ENCODE measurements at regions not wholly inside any gene's neighbourhood (a gene's known extent, or its start where the extent isn't known, plus 50 kb on each side); places are given as distances from the start of the nearest gene placed in this dataset.

- Histone ChIP-seq H3K27ac (peak overlapping the region in 1 of 2 donors; percentile 21), H3K4me1 (no peaks in the 10 kb centered on the region), H3K4me3 (no peak overlapping the region), H3K36me3 (no peaks in the 10 kb centered on the region), H3K9me3 (no peaks in the 10 kb centered on the region), H3K27me3 (no peaks in the 10 kb centered on the region)
- intact Hi-C loops (cut with DNase I; ENCODE audit: low total_unique reads), result no loop called here
- no peak for DNase-seq
- TF ChIP-seq CTCF (IDR thresholded peaks at IDR 0.05) (no peak), POLR2A (IDR thresholded peaks at IDR 0.05) (no peak)
These were observed 715.5 kb downstream of the NCAM2 start for GRCh38 chr21:21713651-21714180.

GRCh38 chr21:21714426-21714825 is 716.2 kb downstream of the NCAM2 start:
- Histone ChIP-seq H3K9me3 (no peaks in the 10 kb centered on the region), H3K27ac (no peak overlapping the region), H3K4me1 (no peaks in the 10 kb centered on the region), H3K36me3 (no peaks in the 10 kb centered on the region), H3K27me3 (no peaks in the 10 kb centered on the region), H3K4me3 (no peak overlapping the region)
- no peak for DNase-seq
- intact Hi-C loops (cut with DNase I; ENCODE audit: low total_unique reads), result no loop called here
- TF ChIP-seq POLR2A (IDR thresholded peaks at IDR 0.05) (no peak), CTCF (IDR thresholded peaks at IDR 0.05) (no peak)

- no peaks in the 10 kb centered on the region for H3K27me3 ChIP-seq
- no peaks in the 10 kb centered on the region for H3K4me1 ChIP-seq
- H3K36me3 ChIP-seq, result no peaks in the 10 kb centered on the region
- H3K27ac ChIP-seq, result no peak overlapping the region
- TF ChIP-seq CTCF (IDR thresholded peaks at IDR 0.05) (no peak), POLR2A (IDR thresholded peaks at IDR 0.05) (no peak)
- DNase-seq, result no peak
- H3K4me3 ChIP-seq, result no peak overlapping the region
- intact Hi-C loops (cut with DNase I; ENCODE audit: low total_unique reads), result no loop called here
- H3K9me3 ChIP-seq, result no peaks in the 10 kb centered on the region
These were observed 717.2 kb downstream of the NCAM2 start for GRCh38 chr21:21715266-21715969.

GRCh38 chr21:21722731-21723130 is 724.5 kb downstream of the NCAM2 start:
- no peak for DNase-seq
- Histone ChIP-seq H3K27me3 (no peaks in the 10 kb centered on the region), H3K4me3 (no peak overlapping the region), H3K9me3 (no peaks in the 10 kb centered on the region), H3K4me1 (no peaks in the 10 kb centered on the region), H3K27ac (no peak overlapping the region), H3K36me3 (no peaks in the 10 kb centered on the region)
- intact Hi-C loops (cut with DNase I; ENCODE audit: low total_unique reads), result no loop called here
- TF ChIP-seq POLR2A (IDR thresholded peaks at IDR 0.05) (no peak), CTCF (IDR thresholded peaks at IDR 0.05) (no peak)

- no peaks in the 10 kb centered on the region for H3K36me3 ChIP-seq
- H3K4me1 ChIP-seq, result no peaks in the 10 kb centered on the region
- TF ChIP-seq POLR2A (IDR thresholded peaks at IDR 0.05) (no peak), CTCF (IDR thresholded peaks at IDR 0.05) (no peak)
- intact Hi-C loops (cut with DNase I; ENCODE audit: low total_unique reads), result no loop called here
- no peak overlapping the region for H3K4me3 ChIP-seq
- H3K9me3 ChIP-seq, result no peaks in the 10 kb centered on the region
- no peak for DNase-seq
- H3K27me3 ChIP-seq, result no peaks in the 10 kb centered on the region
- no peak overlapping the region for H3K27ac ChIP-seq
These were observed 732.3 kb downstream of the NCAM2 start for GRCh38 chr21:21730512-21730911.

Data from uterus (tissue), 3 donors.